AG10803 (cell line): ENCODE measurements at regions not wholly inside any gene's neighbourhood (a gene's known extent, or its start where the extent isn't known, plus 50 kb on each side); places are given as distances from the start of the nearest gene placed in this dataset.
A peak's percentile ranks its signal among the peaks of the same experiment; 100 is the strongest.
"Not testable (repeated sequence)": the region's sequence is repeated elsewhere in the genome, so short reads cannot be mapped to it uniquely, and the experiment has no call there.

Experiments
- DNase-seq: peaks from one replicate; pipeline ENCODE4 v3.0.0; 2010; ENCODE audit warnings: low read depth
- H3K4me3 ChIP-seq: 2 replicates; pipeline ENCODE4 v1.5.1; 2011; ENCODE audit warnings: mild to moderate bottlenecking, low read length, control low read depth
- CTCF ChIP-seq: conservative IDR thresholded peaks from 2 replicates; pipeline ENCODE4 v1.5.1; 2011; ENCODE audit warnings: mild to moderate bottlenecking, low read length, control low read depth, inconsistent platforms

GRCh38 chr20:52035977-52036376 lies 155.6 kb downstream of the ZFP64 start:
- DNase-seq = no peak
- no peak for TF ChIP-seq CTCF
- H3K4me3 ChIP-seq = no peak overlapping the region

GRCh38 chr20:52035498-52035897 lies 156.1 kb downstream of the ZFP64 start:
- no peak overlapping the region for H3K4me3 ChIP-seq
- TF ChIP-seq CTCF = no peak
- no peak for DNase-seq

GRCh38 chr20:52034581-52034980 lies 157.0 kb downstream of the ZFP64 start:
- TF ChIP-seq CTCF = no peak
- H3K4me3 ChIP-seq = no peak overlapping the region
- DNase-seq = no peak

- H3K4me3 ChIP-seq = no peak overlapping the region
- no peak for TF ChIP-seq CTCF
- DNase-seq = no peak
Observed at GRCh38 chr20:52033313-52033712, 158.3 kb downstream of the ZFP64 start.

GRCh38 chr20:52032304-52032683 lies 159.3 kb downstream of the ZFP64 start:
- DNase-seq, H3K4me3 ChIP-seq: not testable (repeated sequence)

- no peak for TF ChIP-seq CTCF
- DNase-seq = peak; percentile 93
- H3K4me3 ChIP-seq = no peak overlapping the region
Observed at GRCh38 chr20:52031563-52032303, 159.8 kb downstream of the ZFP64 start.

- DNase-seq = peak; percentile 88
- H3K4me3 ChIP-seq = no peak overlapping the region
- TF ChIP-seq CTCF = no peak
Observed at GRCh38 chr20:52031206-52031562, 160.4 kb downstream of the ZFP64 start.

- H3K4me3 ChIP-seq, DNase-seq: not testable (repeated sequence)
Observed at GRCh38 chr20:52029129-52029528, 162.4 kb downstream of the ZFP64 start.
